ENCODE measurements at regions not wholly inside any gene's neighbourhood (a gene's known extent, or its start where the extent isn't known, plus 50 kb on each side); places are given as distances from the start of the nearest gene placed in this dataset.

- ATAC-seq (ENCODE audit: low read depth in 2 of 2) (no peak), DNase-seq (no peak)
- Histone ChIP-seq H3K27ac (ENCODE audit: insufficient read depth, low read length, poor library complexity, severe bottlenecking) (no peak overlapping the region), H3K27me3 (ENCODE audit: control insufficient read depth, insufficient read depth, low read length) (no peaks in the 10 kb centered on the region), H3K9me3 (ENCODE audit: control insufficient read depth in 2 of 2, low read length in 2 of 2) (no peaks in the 10 kb centered on the region), H3K4me3 (ENCODE audit: low read depth, low read length) (no peak overlapping the region), H3K4me1 (ENCODE audit: control insufficient read depth, insufficient read depth, low read length, poor library complexity, severe bottlenecking) (no peaks in the 10 kb centered on the region), H3K36me3 (ENCODE audit: control insufficient read depth, insufficient read depth, low read length) (no peaks in the 10 kb centered on the region)
- Mint-ChIP-seq H3K27ac (no peak overlapping the region), H3K36me3 (no peaks in the 10 kb centered on the region), H3K27me3 (no peaks in the 10 kb centered on the region), H3K9me3 (peaks cover 4 to 12% (median 7%) of the 10 kb centered on the region in 7 donors), H3K4me3 (no peak overlapping the region), H3K4me1 (no peaks in the 10 kb centered on the region)
Observed at GRCh38 chr4:61079427-61079826, 120.7 kb upstream of the ADGRL3 start.

DNA sequence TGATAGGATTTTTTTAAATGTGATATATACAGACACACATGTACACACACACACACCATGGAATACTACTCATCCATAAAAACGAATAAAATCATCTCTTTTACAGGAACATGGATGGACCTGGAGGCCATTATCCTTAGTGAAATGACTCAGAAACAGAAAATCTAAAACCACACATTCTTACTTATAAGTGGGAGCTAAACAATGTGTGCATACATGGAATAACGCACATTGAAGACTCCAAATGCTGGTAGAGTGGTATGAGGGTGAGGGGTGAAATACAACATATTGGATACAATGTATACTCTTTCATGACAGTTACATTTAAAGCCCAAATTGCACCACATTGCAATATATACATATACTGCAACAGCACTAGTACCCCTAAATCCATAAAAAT lies 120.2 kb upstream of the ADGRL3 start:
- Histone ChIP-seq H3K36me3 (ENCODE audit: control insufficient read depth, insufficient read depth, low read length) (no peaks in the 10 kb centered on the region), H3K4me3 (ENCODE audit: low read depth, low read length) (no peak overlapping the region), H3K4me1 (ENCODE audit: control insufficient read depth, insufficient read depth, low read length, poor library complexity, severe bottlenecking) (no peaks in the 10 kb centered on the region), H3K9me3 (ENCODE audit: control insufficient read depth in 2 of 2, low read length in 2 of 2) (no peaks in the 10 kb centered on the region), H3K27ac (ENCODE audit: insufficient read depth, low read length, poor library complexity, severe bottlenecking) (no peak overlapping the region), H3K27me3 (ENCODE audit: control insufficient read depth, insufficient read depth, low read length) (no peaks in the 10 kb centered on the region)
- DNase-seq (no peak), ATAC-seq (ENCODE audit: low read depth in 2 of 2) (no peak)
- Mint-ChIP-seq H3K4me1 (no peaks in the 10 kb centered on the region), H3K9me3 (peaks cover 5 to 12% (median 7%) of the 10 kb centered on the region in 7 donors), H3K27ac (no peak overlapping the region), H3K27me3 (no peaks in the 10 kb centered on the region), H3K36me3 (no peaks in the 10 kb centered on the region), H3K4me3 (no peak overlapping the region)

DNA sequence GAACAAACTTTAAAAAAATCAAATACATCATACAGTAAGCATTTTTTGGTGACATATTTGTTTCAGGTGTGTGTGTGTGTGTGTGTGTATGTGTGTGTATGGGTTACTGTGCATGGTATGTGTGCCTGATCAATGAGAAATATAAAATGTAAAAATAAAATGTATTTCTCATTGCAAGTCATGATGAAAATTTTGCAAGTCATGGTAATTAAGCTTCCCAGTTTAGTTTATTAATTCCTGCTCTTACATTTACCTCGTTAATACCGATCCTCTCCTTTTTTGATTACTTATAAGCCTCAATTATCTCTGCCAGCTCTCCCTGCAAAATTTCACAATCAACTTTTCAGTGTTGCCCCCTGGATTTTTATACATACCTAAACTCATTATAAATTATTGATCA lies 114.6 kb upstream of the ADGRL3 start:
- H3K4me3 Mint-ChIP-seq = no peak overlapping the region
- ATAC-seq (ENCODE audit: low read depth in 2 of 2) = no peak

DNA sequence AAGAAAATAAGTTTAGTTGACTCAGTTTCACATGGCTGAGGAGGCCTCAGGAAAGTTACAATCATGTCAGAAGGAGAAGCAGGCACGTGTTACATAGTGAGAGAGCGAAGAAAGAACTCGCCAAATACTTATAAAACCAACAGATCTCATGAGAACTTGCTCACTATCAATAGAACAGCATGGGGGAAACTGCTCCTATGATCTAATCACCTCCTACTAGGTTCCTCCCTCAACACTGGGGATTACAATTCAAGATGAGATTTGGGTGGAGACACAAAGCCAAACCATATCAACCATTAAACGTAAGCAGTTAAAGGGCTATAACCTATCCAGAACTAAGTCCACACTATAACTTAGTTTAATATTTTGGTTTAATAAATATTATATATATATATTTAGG lies 113.8 kb upstream of the ADGRL3 start:
- Histone ChIP-seq H3K4me3 (ENCODE audit: low read depth, low read length) (no peak overlapping the region), H3K36me3 (ENCODE audit: control insufficient read depth, insufficient read depth, low read length) (no peaks in the 10 kb centered on the region), H3K27me3 (ENCODE audit: control insufficient read depth, insufficient read depth, low read length) (no peaks in the 10 kb centered on the region), H3K9me3 (ENCODE audit: control insufficient read depth in 2 of 2, low read length in 2 of 2) (no peaks in the 10 kb centered on the region), H3K27ac (ENCODE audit: insufficient read depth, low read length, poor library complexity, severe bottlenecking) (no peak overlapping the region), H3K4me1 (ENCODE audit: control insufficient read depth, insufficient read depth, low read length, poor library complexity, severe bottlenecking) (no peaks in the 10 kb centered on the region)
- Mint-ChIP-seq H3K27me3 (no peaks in the 10 kb centered on the region), H3K9me3 (peaks cover under 1 to 14% (median 4%) of the 10 kb centered on the region in 7 donors), H3K4me3 (no peak overlapping the region), H3K4me1 (no peaks in the 10 kb centered on the region), H3K36me3 (no peaks in the 10 kb centered on the region), H3K27ac (no peak overlapping the region)
- no peak for DNase-seq
- no peak for ATAC-seq (ENCODE audit: low read depth in 2 of 2)

More for the DNA sequence above, 114.6 kb upstream of the ADGRL3 start:
- Histone ChIP-seq H3K27ac (ENCODE audit: insufficient read depth, low read length, poor library complexity, severe bottlenecking) (no peak overlapping the region), H3K4me3 (ENCODE audit: low read depth, low read length) (no peak overlapping the region), H3K4me1 (ENCODE audit: control insufficient read depth, insufficient read depth, low read length, poor library complexity, severe bottlenecking) (no peaks in the 10 kb centered on the region), H3K9me3 (ENCODE audit: control insufficient read depth in 2 of 2, low read length in 2 of 2) (no peaks in the 10 kb centered on the region), H3K27me3 (ENCODE audit: control insufficient read depth, insufficient read depth, low read length) (no peaks in the 10 kb centered on the region), H3K36me3 (ENCODE audit: control insufficient read depth, insufficient read depth, low read length) (no peaks in the 10 kb centered on the region)
- Mint-ChIP-seq H3K27ac (no peak overlapping the region), H3K4me1 (no peaks in the 10 kb centered on the region), H3K9me3 (peaks cover 1 to 10% (median 4%) of the 10 kb centered on the region in 7 donors), H3K36me3 (no peaks in the 10 kb centered on the region), H3K27me3 (no peaks in the 10 kb centered on the region)
- DNase-seq = no peak

GRCh38 chr4:61086979-61087378 lies 113.1 kb upstream of the ADGRL3 start:
- H3K27me3 Mint-ChIP-seq = no peaks in the 10 kb centered on the region
- Histone ChIP-seq H3K27ac (ENCODE audit: insufficient read depth, low read length, poor library complexity, severe bottlenecking) (no peak overlapping the region), H3K27me3 (ENCODE audit: control insufficient read depth, insufficient read depth, low read length) (no peaks in the 10 kb centered on the region), H3K4me1 (ENCODE audit: control insufficient read depth, insufficient read depth, low read length, poor library complexity, severe bottlenecking) (no peaks in the 10 kb centered on the region), H3K4me3 (ENCODE audit: low read depth, low read length) (no peak overlapping the region), H3K9me3 (ENCODE audit: control insufficient read depth in 2 of 2, low read length in 2 of 2) (no peaks in the 10 kb centered on the region), H3K36me3 (ENCODE audit: control insufficient read depth, insufficient read depth, low read length) (no peaks in the 10 kb centered on the region)
- DNase-seq (no peak), ATAC-seq (ENCODE audit: low read depth in 2 of 2) (no peak)
- H3K27ac Mint-ChIP-seq = no peak overlapping the region
- H3K9me3 Mint-ChIP-seq = peaks cover under 1 to 15% (median 3%) of the 10 kb centered on the region in 7 donors
- H3K36me3 Mint-ChIP-seq = no peaks in the 10 kb centered on the region
- no peaks in the 10 kb centered on the region for H3K4me1 Mint-ChIP-seq
- no peak overlapping the region for H3K4me3 Mint-ChIP-seq

GRCh38 chr4:61094854-61095598 lies 105.1 kb upstream of the ADGRL3 start:
- H3K27ac ChIP-seq (ENCODE audit: insufficient read depth, low read length, poor library complexity, severe bottlenecking) = no peak overlapping the region
- no peaks in the 10 kb centered on the region for H3K36me3 ChIP-seq (ENCODE audit: control insufficient read depth, insufficient read depth, low read length)
- no peaks in the 10 kb centered on the region for H3K4me1 ChIP-seq (ENCODE audit: control insufficient read depth, insufficient read depth, low read length, poor library complexity, severe bottlenecking)
- Mint-ChIP-seq H3K27me3 (no peaks in the 10 kb centered on the region), H3K4me1 (no peaks in the 10 kb centered on the region), H3K27ac (no peak overlapping the region), H3K36me3 (no peaks in the 10 kb centered on the region), H3K9me3 (peaks cover 0 to 33% (median 17%) of the 10 kb centered on the region in 7 donors), H3K4me3 (no peak overlapping the region)
- no peaks in the 10 kb centered on the region for H3K9me3 ChIP-seq (ENCODE audit: control insufficient read depth in 2 of 2, low read length in 2 of 2)
- no peak for DNase-seq
- no peak overlapping the region for H3K4me3 ChIP-seq (ENCODE audit: low read depth, low read length)
- no peak for ATAC-seq (ENCODE audit: low read depth in 2 of 2)
- no peaks in the 10 kb centered on the region for H3K27me3 ChIP-seq (ENCODE audit: control insufficient read depth, insufficient read depth, low read length)

GRCh38 chr4:61128682-61129081 lies 71.4 kb upstream of the ADGRL3 start:
- H3K27ac ChIP-seq (ENCODE audit: insufficient read depth, low read length, poor library complexity, severe bottlenecking) = no peak overlapping the region
- DNase-seq = no peak
- H3K4me3 Mint-ChIP-seq = no peak overlapping the region
- no peak overlapping the region for H3K27ac Mint-ChIP-seq
- H3K36me3 Mint-ChIP-seq = no peaks in the 10 kb centered on the region
- H3K9me3 Mint-ChIP-seq = peaks cover 0 to 23% (median 6%) of the 10 kb centered on the region in 7 donors
- H3K9me3 ChIP-seq (ENCODE audit: control insufficient read depth in 2 of 2, low read length in 2 of 2) = no peaks in the 10 kb centered on the region
- no peak for ATAC-seq (ENCODE audit: low read depth in 2 of 2)
- no peaks in the 10 kb centered on the region for H3K36me3 ChIP-seq (ENCODE audit: control insufficient read depth, insufficient read depth, low read length)
- no peaks in the 10 kb centered on the region for H3K27me3 Mint-ChIP-seq
- no peaks in the 10 kb centered on the region for H3K27me3 ChIP-seq (ENCODE audit: control insufficient read depth, insufficient read depth, low read length)
- H3K4me1 Mint-ChIP-seq = no peaks in the 10 kb centered on the region
- no peak overlapping the region for H3K4me3 ChIP-seq (ENCODE audit: low read depth, low read length)
- no peaks in the 10 kb centered on the region for H3K4me1 ChIP-seq (ENCODE audit: control insufficient read depth, insufficient read depth, low read length, poor library complexity, severe bottlenecking)

GRCh38 chr4:61129971-61130370 lies 70.2 kb upstream of the ADGRL3 start:
- Mint-ChIP-seq H3K4me1 (no peaks in the 10 kb centered on the region), H3K9me3 (peaks cover 0 to 19% (median 5%) of the 10 kb centered on the region in 7 donors), H3K27ac (no peak overlapping the region), H3K36me3 (no peaks in the 10 kb centered on the region), H3K4me3 (no peak overlapping the region), H3K27me3 (no peaks in the 10 kb centered on the region)
- no peak overlapping the region for H3K4me3 ChIP-seq (ENCODE audit: low read depth, low read length)
- ATAC-seq (ENCODE audit: low read depth in 2 of 2) = no peak
- H3K9me3 ChIP-seq (ENCODE audit: control insufficient read depth in 2 of 2, low read length in 2 of 2) = no peaks in the 10 kb centered on the region
- H3K27me3 ChIP-seq (ENCODE audit: control insufficient read depth, insufficient read depth, low read length) = no peaks in the 10 kb centered on the region
- DNase-seq = no peak
- H3K4me1 ChIP-seq (ENCODE audit: control insufficient read depth, insufficient read depth, low read length, poor library complexity, severe bottlenecking) = no peaks in the 10 kb centered on the region
- H3K27ac ChIP-seq (ENCODE audit: insufficient read depth, low read length, poor library complexity, severe bottlenecking) = no peak overlapping the region
- H3K36me3 ChIP-seq (ENCODE audit: control insufficient read depth, insufficient read depth, low read length) = no peaks in the 10 kb centered on the region
